CD4-positive, alpha-beta T cell treated with Interleukin-15 for 1 hour (primary cell): ENCODE measurements at regions not wholly inside any gene's neighbourhood (a gene's known extent, or its start where the extent isn't known, plus 50 kb on each side); places are given as distances from the start of the nearest gene placed in this dataset.
A peak's percentile ranks its signal among the peaks of the same experiment; 100 is the strongest.
"Not testable (repeated sequence)": the region's sequence is repeated elsewhere in the genome, so short reads cannot be mapped to it uniquely, and the experiment has no call there.

Experiments
- DNase-seq: peaks from one replicate; pipeline ENCODE4 v3.0.0-alpha.2; 2020

GRCh38 chr18:21928925-21929324 lies 188.3 kb downstream of the MIB1 start:
- no peak for DNase-seq

- DNase-seq: no peak
These were observed 189.6 kb downstream of the MIB1 start for GRCh38 chr18:21930177-21930576.

DNA sequence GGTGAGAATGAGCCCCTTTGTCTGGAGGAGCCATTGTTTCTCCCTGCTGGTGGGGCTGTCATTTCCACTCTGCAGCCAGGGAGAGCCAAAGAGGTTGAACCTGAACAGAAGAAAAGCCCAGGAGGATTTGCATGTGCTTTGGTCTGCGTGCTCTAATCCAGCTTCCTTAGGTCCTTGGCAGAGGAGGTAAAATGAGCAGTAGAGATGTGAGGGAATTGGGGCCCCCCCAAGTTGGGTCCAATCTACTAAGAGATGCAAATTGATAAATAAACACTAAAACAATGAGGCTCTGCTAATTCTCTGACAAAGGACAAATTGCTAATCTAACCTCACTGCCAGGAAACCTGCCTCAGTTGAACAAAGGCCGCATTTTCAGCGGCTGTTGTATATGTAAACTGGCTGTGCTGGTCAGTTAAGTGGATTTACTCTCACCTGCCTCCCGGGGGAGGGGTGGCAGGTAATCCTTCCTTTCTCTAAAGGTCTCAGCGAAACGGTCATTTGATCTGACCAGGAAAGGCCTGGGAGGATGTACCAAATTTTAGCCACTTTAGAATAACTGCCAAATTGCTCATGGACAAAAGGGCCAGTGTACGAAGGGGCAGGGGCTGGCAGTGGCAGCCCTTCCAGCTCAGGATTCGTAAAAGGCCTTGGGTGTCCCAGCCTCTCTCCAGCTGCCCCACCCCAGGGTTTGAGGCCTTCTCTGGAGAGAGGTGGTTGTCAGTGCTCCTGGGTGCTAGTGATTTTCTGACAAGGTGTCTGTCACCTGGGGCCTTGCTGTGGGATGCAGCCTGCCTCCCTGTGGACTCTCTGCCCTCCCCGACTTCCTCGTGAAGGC lies 193.6 kb downstream of the MIB1 start:
- DNase-seq: no peak

- DNase-seq: no peak
These were observed 194.1 kb downstream of the MIB1 start for GRCh38 chr18:21934766-21935015.

DNA sequence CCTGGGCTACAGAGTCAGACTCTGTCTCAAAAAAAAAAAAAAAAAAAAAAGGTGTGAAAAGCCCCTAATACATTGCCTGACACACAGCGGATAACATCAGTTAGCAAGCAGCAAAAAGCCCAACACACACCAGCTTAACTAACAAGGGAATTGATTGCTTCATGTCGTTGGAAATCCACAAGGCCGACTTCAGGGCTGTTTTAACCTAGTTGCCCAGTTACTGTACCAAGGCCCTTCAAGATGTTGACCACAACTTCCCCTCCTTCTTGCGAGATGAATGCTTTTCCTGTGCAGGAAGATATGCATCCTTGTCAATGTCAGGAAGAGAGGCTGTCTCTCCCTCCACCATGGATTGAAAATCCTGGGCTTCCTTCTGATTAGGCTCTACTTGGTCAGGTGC lies 202.9 kb downstream of the MIB1 start:
- no peak for DNase-seq

- DNase-seq: no peak
These were observed 208.9 kb downstream of the MIB1 start for GRCh38 chr18:21949326-21950015.

- peak; percentile 60 for DNase-seq
These were observed 213.4 kb upstream of the GATA6 start for GRCh38 chr18:21955757-21956652.

- DNase-seq: no peak
These were observed 211.1 kb upstream of the GATA6 start for GRCh38 chr18:21958263-21958662.

DNA sequence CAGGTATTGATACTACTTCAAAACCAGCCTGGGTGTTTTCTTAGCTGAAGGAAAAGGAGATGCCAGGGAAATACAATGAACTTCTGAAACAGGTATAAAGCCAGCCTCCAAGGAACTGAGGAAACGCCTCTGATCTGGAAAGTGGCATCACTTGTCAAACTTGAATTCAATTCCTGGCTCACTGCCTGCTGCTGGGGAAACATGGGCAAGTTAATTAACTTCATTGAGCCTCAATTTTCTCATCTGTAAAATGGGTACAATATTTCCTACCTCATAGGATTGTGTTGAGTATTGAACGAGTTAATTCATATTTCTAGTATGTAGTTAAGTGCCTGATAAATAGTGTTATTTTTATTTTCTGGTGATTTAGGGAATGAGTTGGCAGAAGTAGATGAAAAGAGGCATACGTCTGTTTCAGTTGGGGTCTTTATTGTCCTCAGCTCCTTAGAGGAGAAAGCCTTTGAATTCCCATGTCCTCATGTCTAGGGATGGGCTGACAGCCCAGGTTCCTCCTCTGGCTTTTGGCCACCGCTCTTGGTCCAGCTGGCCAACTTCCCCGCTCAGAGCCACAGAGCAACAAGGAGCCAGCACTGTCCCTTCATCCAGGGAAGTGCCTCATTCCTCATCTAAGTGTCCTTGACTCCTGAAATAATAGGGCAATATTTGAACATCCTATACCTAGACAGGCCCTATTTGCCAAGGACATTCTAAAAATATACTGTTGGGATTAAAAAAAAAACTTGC lies 210.5 kb upstream of the GATA6 start:
- no peak for DNase-seq

DNA sequence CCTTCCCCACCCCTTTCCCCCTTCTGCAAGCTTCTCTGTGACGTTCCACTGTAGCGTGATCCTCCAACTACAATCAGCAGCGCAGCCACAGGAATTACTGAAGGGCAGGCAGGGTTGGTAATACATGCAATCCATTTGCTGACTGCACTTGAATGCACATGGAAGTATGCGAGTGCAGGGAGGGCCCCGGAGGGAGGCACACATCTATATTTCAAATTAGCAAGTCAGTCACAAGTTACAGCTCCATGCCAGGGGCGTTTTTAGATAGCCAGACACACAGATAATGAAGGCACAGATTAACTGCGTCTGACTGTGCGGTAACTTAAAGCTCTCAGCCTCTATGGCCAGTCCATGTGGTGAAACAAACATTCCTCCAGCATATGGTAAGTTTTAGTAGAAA lies 209.2 kb upstream of the GATA6 start:
- DNase-seq: no peak

DNA sequence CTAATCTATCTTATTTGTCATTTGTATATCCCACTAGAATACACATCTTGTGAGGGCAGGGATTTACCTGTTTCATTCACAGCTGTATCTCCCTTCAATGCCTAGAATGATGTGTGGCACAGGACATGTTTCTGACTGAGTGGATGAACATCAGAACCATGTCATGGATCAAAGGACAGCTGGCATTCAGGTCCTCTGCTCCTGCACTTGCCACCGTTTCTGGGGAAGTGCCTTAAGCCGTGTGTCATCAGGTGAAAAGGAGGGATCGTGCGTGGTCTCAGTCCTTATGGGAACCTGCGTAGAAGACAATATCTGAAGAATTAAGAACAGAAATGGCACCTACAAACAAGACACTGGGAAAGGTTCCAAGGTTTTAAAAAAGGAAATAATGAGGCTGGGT lies 206.1 kb upstream of the GATA6 start:
- DNase-seq: no peak

DNA sequence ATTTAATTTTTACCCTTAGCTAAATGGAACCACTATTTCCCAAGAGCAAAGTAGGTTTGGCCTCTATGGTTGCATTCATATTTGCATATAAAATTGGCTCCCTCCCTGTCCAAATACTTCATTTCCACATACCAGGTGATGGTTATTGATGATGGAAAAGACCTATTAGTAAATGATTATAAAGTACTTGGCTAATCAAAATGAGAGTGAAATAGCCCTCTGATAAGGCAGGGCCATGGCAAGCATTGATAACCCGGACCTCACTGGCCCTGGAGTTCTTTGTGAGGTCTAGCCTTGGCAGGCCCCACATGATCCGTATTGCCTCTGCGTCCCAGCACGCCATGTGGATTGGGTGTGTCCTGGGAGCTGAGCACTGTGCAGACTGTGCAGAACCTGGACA lies 201.1 kb upstream of the GATA6 start:
- no peak for DNase-seq

DNA sequence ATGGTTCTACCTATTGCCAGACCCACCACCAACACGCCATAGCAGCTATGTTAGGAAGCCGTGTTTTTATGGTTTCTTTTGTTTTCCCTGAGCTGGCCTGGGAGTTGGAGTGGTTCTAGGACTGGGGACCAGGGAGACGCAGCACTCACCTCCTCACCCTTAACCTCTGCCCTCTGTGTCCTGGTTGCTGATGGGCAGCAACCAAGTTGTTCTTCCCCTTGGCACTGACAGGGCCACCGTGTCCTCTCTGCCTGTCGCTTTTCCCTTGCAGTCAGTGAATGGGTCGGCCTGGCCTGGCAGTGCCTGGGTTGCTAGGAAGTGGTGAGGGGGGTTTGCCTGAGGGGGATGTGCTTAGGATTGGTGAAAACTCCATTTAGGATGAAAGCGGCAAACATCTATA lies 197.1 kb upstream of the GATA6 start:
- DNase-seq: no peak

GRCh38 chr18:21975954-21976353 lies 193.4 kb upstream of the GATA6 start:
- DNase-seq: not testable (repeated sequence)

DNA sequence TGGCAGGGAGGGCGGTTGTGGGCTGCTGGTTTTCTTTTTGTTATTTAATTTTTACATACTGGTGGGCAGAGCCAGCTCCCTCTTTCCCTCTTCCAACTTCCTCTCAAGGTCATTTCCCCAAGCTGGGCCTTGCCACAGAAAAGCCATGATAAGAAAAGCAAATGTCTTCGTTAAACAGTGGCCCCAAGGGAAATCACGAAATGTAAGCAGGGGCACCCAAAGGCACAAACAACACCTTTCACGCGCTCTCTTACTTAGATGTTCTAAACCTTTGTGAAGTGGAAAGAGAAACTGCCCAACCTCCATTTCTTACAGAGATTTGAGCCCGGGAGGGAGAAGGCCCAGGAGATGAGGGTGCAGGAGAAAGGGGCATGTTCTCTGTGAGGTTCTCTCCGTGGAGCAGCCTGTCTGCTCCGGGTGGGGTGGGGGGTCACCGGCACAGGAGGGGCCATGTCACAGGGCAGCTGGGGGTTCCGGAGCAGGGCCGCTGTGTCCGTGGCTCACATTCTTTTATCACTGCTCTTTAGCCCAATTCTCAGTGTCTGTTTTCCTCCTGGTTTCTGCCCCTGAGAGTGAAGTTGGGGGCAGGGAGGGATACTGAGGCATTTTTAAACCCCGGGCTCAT lies 190.7 kb upstream of the GATA6 start:
- no peak for DNase-seq

DNA sequence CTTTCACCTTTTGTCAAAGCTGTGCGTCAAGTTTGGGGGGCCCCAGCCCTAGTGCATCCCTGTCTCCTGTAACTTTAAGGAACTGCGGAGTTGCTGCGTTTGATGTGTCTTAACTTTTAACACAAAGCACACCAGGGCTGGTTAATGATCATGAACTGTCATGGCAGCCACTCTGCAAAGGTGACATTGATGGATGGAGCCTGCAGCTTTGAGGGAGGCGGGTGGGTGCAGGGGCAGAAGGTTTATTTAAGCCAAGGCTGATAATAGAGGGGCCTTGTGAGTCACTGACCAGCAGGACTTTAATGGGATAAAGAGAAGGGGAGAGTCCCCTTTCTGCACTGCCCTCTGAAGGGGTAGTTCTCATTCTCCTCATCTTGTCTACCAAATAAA lies 190.2 kb upstream of the GATA6 start:
- no peak for DNase-seq

DNA sequence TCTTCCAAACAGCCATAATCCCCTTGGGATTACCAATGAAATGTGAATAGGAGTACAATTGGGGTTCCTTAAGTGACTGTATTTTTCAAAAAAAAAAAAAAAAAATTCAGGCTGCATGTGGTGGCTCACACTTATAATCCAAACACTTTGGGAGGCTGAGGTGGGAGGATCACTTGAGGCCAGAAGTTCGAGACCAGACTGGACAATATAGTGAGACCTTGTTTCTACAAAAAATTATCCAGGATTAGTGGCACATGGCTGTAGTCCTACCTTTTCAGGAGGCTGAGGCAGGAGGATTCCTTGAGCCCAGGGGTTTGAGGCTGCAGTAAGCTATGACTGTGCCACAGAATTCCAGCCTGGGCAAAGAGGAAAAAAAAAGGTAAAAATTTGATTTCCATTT lies 189.6 kb upstream of the GATA6 start:
- no peak for DNase-seq

- DNase-seq: no peak
These were observed 188.6 kb upstream of the GATA6 start for GRCh38 chr18:21980744-21981143.

- not testable (repeated sequence) for DNase-seq
These were observed 187.9 kb upstream of the GATA6 start for GRCh38 chr18:21981489-21981888.

GRCh38 chr18:21991081-21991534 lies 178.3 kb upstream of the GATA6 start:
- no peak for DNase-seq

DNA sequence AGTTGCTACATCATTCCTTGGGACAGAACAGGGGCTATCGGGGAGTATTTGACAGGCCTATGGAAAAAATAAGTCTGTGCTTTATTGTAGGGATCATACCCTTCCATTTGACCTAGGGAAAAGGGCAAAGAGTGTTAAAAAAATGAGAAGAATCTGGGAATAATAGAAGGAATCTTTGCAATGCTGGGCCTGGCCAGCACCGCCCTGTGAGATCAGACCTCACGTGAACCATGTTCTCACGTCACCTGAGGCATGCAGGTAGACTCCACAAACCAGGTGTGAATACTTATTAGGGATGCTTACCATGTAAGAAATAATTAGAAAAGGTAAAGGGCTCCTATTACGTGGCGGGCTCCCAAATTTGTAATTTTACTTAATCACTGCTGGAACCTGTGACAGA lies 177.5 kb upstream of the GATA6 start:
- DNase-seq: no peak

- no peak for DNase-seq
These were observed 173.0 kb upstream of the GATA6 start for GRCh38 chr18:21996351-21996826.
